HG02798 (cell line): ENCODE measurements at regions not wholly inside any gene's neighbourhood (a gene's known extent, or its start where the extent isn't known, plus 50 kb on each side); places are given as distances from the start of the nearest gene placed in this dataset.

ENCODE experiments used
- ATAC-seq: cut with Tn5 transposase; IDR thresholded peaks from one replicate; pipeline ENCODE4 v1.9.1; 2021; ENCODE audit warnings: mild to moderate bottlenecking; ENCODE audit not compliant: unreplicated experiment, poor library complexity

- ATAC-seq, result no peak
Observed at GRCh38 chr18:51397347-51397962, 200.0 kb upstream of the MEX3C start.

- no peak for ATAC-seq
Observed at GRCh38 chr18:51398104-51398503, 200.6 kb upstream of the MEX3C start.

GRCh38 chr18:51399491-51400122 is 202.1 kb upstream of the MEX3C start:
- no peak for ATAC-seq

- no peak for ATAC-seq
Observed at GRCh38 chr18:51400721-51401120, 203.2 kb upstream of the MEX3C start.

DNA sequence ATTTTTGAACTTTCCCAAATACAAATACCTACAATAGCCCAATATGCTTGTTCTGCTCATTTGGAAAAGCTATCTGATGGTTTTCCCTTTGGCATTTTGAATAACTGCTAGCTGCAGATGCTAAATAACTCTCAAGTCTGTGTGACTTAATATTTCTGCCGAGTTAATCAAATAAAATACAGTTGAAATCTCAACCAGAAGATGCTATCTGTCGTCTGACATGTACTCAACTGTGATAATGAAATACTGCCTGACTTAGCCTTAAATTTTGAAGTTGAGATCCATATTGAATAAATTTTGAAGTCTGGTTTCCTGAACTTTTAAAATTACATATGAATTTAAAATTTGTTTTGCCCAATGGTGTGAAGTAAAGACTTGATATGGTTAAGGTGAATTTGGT is 204.4 kb upstream of the MEX3C start:
- no peak for ATAC-seq

DNA sequence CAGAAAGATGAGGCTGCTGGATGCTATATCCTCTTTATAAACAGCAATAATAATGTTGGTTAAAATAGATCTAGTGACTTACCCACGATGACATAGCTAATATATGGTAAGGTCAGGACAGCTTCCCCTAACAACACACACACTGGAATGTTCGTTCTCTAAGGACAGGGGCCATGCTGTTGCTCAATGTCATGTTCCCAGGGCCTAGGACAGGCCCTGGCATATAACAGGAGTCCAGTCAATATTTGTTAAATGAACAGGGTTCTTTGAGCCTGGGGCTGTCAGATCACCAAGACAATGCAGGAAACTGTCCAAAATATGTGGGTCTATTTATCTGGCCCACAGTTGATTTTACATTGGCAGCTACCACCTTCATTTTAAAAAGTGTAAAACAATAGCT is 207.1 kb upstream of the MEX3C start:
- no peak for ATAC-seq

DNA sequence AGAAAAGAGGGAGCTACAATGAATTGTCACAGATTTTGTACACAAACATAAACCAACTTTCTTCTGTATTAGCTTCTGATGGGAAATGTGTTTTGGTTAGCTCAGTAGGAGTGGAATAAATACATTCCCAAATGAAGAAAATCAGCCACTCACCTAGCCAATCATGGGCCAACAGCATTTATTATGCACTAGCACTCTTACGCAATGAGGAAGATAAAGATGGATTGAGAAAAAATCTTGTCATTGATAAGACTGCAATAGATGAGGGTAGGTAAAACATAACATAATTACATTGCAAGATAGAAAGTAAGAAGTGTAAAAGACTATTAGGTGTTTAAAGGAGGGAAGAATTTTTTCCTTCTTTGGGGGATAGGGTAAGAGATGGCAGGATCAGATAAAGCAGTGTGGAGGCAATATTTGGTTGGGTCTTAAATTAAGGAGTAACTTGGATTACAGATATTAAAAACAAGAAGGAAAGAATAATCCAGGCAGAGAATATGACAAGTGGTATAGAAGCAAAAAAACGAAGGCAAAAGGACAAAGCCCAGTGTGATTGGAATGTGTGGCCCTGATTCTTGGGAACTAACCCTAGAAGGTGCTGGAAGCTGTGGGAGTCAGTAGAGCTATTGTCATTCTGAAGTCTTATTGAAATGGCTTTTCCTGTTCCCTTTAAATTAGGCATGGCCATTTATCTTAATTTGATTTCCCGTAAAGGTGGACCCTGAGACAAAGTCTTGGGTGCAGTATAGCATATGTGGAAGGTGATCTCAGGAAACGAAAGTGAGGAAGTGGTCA is 208.4 kb upstream of the MEX3C start:
- no peak for ATAC-seq

GRCh38 chr18:51417643-51418483 is 220.4 kb upstream of the MEX3C start:
- ATAC-seq, result no peak

GRCh38 chr18:51425475-51425874 is 228.0 kb upstream of the MEX3C start:
- peak; percentile 82 for ATAC-seq

DNA sequence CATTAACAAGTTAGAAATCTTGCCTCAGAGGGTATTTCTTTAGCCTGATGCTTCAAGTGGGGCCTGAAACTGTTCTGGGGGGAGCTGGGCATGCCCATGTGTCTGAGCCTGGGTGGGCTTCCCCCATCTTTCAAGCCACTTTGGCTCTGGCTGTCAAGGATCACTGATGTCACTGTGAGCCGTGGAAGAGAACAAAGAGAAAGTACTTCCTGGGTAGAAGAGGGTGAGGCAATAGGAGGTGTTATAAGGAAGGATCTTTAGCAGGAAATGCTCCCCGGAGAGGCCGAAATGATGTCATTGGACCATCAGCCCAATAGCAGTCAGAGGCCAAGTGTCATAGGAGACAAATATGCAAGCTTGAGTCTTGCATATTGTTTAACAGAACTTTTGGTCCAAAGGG is 228.4 kb upstream of the MEX3C start:
- ATAC-seq, result peak; percentile 58

DNA sequence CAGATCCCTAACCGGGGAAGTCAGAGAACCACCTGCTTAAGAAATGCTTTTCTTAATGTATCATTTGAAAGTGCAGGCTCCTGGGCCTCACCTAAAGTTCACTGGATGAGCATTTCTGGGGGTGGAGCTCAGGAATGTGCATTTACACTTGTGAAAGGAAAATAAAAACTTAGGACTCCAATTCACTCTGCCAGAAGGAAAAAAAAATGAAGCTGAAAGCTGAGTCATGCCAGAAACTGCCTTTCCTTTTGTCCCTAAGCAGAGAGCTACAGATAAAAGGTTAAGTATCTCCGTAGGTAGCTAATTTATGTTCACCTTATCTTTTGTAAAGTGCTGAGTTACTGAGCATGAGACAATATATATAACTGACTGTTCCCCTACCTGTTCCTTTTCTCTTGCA is 229.5 kb upstream of the MEX3C start:
- ATAC-seq, result no peak

DNA sequence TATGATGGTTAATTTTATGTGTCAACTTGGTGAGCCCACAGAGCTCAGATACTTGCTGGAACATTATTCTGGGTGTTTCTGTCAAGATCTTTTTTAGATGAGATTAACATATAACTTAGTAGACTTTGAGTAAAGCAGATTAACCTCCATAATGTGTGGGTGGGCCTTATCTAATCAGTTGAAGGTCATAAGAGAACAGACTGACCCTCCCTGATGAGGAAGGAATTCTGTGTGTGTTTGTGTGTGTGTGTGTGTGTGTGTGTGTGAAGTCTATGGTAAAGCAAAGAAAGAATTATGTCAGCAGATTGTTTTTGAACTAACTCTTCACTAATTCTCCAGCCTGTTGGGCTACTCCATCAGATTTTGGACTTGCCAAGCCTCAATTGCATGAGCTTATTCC is 232.2 kb upstream of the MEX3C start:
- no peak for ATAC-seq

GRCh38 chr18:51430538-51430937 is 233.1 kb upstream of the MEX3C start:
- ATAC-seq, result no peak

GRCh38 chr18:51433296-51433695 is 235.8 kb upstream of the MEX3C start:
- no peak for ATAC-seq

GRCh38 chr18:51433881-51434280 is 236.4 kb upstream of the MEX3C start:
- no peak for ATAC-seq

GRCh38 chr18:51437280-51438271 is 240.1 kb upstream of the MEX3C start:
- no peak for ATAC-seq

GRCh38 chr18:51438797-51439350 is 241.4 kb upstream of the MEX3C start:
- no peak for ATAC-seq

DNA sequence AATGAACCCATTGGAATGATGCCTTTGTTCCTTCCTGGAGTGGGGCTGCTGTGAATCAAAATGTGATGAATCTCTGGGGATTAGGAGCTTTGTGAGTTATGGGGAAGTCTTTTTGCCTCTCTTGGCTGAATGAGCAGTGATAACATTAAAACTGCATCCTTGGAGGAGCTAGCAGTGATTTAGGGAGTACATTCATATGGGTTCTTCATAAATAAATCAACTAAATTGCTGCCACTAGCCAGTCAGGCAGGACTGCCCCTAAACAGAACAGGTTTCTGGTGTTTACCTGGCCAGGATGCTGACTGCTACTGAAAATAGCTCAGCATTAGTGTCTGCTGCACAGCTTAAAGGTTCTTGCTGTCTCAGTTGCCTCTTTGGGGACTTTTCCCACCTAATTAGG is 244.5 kb upstream of the MEX3C start:
- ATAC-seq, result no peak

DNA sequence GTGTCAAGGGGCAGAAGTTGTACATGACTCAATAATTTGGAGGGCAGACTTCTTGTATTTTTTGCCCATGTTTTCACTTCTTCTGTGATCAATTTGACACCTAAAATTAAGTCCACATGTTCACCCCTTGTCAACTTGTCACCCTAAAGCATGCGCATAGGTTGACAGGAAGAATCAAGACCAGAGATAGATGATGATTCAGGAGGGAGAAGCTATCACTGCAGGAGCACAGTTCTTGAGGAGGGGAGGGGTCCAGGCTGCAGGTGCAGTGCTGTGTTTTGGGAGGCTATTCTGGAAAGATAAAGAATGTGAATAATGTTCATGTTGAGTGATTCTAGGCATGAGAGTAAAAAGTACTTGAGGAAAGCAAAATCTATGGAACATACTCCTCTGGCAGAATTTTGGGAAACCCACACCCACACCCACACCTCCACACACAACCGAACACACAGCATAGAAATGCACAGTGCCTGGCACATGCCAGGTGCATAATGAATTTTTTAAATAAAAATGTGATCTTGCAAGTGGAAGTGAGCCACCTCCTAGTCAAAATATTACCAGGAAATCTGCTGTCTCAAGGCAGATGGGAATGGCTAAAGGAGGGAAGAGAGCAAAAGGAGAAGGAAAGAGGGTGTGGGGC is 249.2 kb upstream of the MEX3C start:
- ATAC-seq, result no peak
